Occipital lobe (tissue), 2 donors: ENCODE measurements at regions not wholly inside any gene's neighbourhood (a gene's known extent, or its start where the extent isn't known, plus 50 kb on each side); places are given as distances from the start of the nearest gene placed in this dataset. TPM values are rescaled to one million over a fixed set of nuclear protein-coding genes. Genes with fewer than 3 reads are reported as not detected.
"Not testable (repeated sequence)": the region's sequence is repeated elsewhere in the genome, so short reads cannot be mapped to it uniquely, and the experiment has no call there.

Experiments
- DNase-seq: peaks from one replicate; lab custom pipeline; 2025; lab: John Stamatoyannopoulos, UW
- small RNA-seq: library from RNA; depleted of rRNA; stranded (forward); fragments of <200 nt; gene quantifications from one replicate; pipeline ENCODE3, GENCODE V24; 2014

DNA sequence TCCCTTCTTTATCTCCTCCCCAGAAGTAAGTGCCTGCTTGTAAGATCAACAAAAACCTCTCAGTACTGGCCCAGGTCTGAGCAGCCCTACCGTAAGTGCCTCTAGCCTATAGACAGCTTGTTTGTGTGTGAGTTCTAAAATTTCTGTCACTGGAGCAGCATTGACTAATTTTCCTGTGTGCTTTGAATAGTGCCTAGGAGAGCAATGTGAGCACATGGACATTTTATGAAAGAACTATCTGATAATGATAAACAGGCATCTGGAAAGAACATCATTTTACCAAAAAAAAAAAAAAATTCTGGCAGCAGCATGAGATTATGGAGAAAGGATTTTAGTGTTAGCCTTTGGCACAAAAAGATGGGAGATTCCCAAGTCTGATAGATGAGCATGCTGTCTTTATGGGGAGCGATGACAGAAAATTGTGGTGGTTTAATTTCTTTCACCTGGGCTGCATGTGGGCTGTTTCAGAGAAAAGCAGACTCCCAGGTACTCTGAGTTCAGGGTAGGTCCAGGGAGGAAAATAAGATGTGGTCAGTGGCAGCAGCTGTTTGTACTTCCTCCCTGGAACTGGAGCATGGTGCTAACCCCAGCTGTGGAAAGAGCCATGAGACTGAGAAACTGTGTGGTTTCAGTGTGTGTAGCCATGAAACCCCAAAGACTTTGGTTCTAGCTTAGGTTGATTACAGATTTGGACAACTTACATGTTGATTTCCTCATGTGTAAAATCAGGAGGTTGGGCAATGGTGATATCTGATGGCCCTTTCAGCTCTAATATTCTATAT is 419.9 kb downstream of the NTRK2 start:
- DNase-seq, result no peak

DNA sequence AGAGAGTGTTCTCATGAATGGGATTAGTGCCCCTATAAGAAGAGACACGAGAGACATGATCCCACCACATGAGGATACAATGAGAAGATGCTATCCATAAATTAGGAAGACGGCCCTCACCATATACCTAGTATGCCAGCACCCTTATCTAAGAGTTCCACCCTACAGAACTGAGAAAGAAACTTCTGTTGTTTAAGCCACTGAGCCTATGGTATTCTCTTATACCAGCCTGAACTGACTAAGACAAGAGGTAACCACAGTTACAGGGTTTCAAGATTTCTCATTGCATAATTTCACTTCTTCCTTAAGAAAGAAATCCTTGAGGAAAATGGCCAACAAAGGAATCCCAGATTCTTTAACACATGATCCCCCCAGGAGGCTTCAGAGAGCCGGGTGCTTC is 412.4 kb downstream of the NTRK2 start:
- DNase-seq, result no peak

DNA sequence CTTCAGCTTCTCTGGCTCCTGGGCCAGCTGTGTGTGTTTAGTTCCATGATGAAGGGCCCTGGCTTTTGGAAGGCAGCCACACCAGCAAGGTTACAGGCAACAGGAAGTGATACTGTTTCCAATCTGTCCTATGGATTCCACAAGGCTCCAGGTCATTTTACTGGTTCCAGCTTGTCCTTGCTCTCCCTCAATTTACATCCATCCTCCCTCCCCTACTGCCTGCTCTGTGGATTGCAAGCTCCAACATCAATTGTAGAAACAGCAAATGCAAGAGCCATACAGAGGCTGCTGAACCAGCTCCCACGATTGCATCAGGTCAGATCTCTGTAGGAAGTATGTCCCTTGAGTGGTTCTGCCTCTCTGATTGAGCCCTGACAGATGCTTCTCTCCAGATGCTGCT is 409.8 kb downstream of the NTRK2 start:
- DNase-seq, result no peak

DNA sequence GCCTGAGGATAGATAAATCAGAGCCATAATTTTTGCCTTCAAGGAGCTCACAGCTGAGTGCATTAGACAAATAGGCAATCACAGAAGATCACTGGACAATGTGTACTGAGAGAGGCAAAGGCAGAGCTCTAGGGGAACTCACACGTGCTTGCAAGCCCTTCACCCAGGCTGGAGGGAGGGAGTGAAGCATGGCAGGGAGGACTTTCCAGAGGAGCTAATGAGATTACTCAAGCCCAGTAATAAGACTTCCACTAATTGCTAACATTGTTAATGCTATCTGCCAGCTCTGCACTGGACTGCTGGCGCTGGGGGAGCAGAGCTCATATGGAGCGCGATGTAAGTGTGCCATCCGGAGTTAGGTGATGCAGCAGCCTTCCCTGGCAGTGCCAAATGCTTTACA is 408.4 kb downstream of the NTRK2 start:
- no peak for DNase-seq

DNA sequence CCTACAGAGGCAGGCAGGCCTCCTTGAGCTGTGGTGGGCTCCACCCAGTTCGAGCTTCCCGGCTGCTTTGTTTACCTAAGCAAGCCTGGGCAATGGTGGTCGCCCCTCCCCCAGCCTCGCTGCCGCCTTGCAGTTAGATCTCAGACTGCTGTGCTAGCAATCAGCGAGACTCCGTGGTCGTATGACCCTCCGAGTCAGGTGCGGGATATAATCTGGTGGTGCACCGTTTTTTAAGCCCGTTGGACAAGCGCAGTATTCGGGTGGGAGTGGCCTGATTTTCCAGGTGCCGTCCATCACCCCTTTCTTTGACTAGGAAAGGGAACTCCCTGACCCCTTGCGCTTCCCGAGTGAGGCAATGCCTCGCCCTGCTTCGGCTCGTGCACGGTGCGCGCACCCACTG is 407.6 kb downstream of the NTRK2 start:
- DNase-seq, result not testable (repeated sequence)

Small RNA genes lying in the stretch of these regions (small RNA-seq; reads per million reads assigned to genes)
- not detected for gene UBE2V1P10
